ENCODE measurements at regions not wholly inside any gene's neighbourhood (a gene's known extent, or its start where the extent isn't known, plus 50 kb on each side); places are given as distances from the start of the nearest gene placed in this dataset.

GRCh38 chrX:40964008-40964407 is 121.2 kb upstream of the USP9X start:
- TF ChIP-seq POLR2AphosphoS5 (IDR thresholded peaks at IDR 0.05; ENCODE audit: low read depth, low read length) (no peak), YY1 (IDR thresholded peaks at IDR 0.05; ENCODE audit: low read depth) (no peak), CTCF (IDR thresholded peaks at IDR 0.05) (no peak), RFX5 (IDR thresholded peaks at IDR 0.05; ENCODE audit: low read length) (no peak), PBX3 (IDR thresholded peaks at IDR 0.05) (no peak), MXI1 (IDR thresholded peaks at IDR 0.05; ENCODE audit: low read depth, low read length) (no peak), EP300 (IDR thresholded peaks at IDR 0.05; ENCODE audit: borderline replicate concordance in 1 of 2, low read depth in 1 of 2, low read length in 1 of 2) (no peak)
